ENCODE measurements at regions not wholly inside any gene's neighbourhood (a gene's known extent, or its start where the extent isn't known, plus 50 kb on each side); places are given as distances from the start of the nearest gene placed in this dataset.
"Not testable (repeated sequence)": the region's sequence is repeated elsewhere in the genome, so short reads cannot be mapped to it uniquely, and the experiment has no call there.

GRCh38 chr16:17743578-17743977 is 272.8 kb upstream of the XYLT1 start:
- H3K36me3 ChIP-seq: no peaks in the 10 kb centered on the region
- H3K4me1 ChIP-seq: no peaks in the 10 kb centered on the region
- peaks cover 3% of the 10 kb centered on the region for H3K9me3 ChIP-seq
- no peak overlapping the region for H3K4me3 ChIP-seq (ENCODE audit: low read depth, low read length)
- TF ChIP-seq CTCF (IDR thresholded peaks at IDR 0.05; ENCODE audit: low read depth, low read length): no peak
- H3K27me3 ChIP-seq: no peaks in the 10 kb centered on the region
- no peak for DNase-seq

- Histone ChIP-seq H3K4me3 (ENCODE audit: low read depth, low read length) (no peak overlapping the region), H3K27me3 (no peaks in the 10 kb centered on the region), H3K4me1 (no peaks in the 10 kb centered on the region), H3K9me3 (peaks cover 3% of the 10 kb centered on the region), H3K36me3 (no peaks in the 10 kb centered on the region)
- DNase-seq: no peak
- no peak for TF ChIP-seq CTCF (IDR thresholded peaks at IDR 0.05; ENCODE audit: low read depth, low read length)
Measured at GRCh38 chr16:17743158-17743557, 272.4 kb upstream of the XYLT1 start.

GRCh38 chr16:17735099-17735498 is 264.3 kb upstream of the XYLT1 start:
- H3K4me1 ChIP-seq; DNase-seq; H3K9me3 ChIP-seq; H3K27me3 ChIP-seq; H3K36me3 ChIP-seq; H3K4me3 ChIP-seq (ENCODE audit: low read depth, low read length): not testable (repeated sequence)

GRCh38 chr16:17729820-17730219 is 259.1 kb upstream of the XYLT1 start:
- no peak for DNase-seq
- H3K27me3 ChIP-seq: no peaks in the 10 kb centered on the region
- H3K36me3 ChIP-seq: no peaks in the 10 kb centered on the region
- no peaks in the 10 kb centered on the region for H3K4me1 ChIP-seq
- H3K4me3 ChIP-seq (ENCODE audit: low read depth, low read length): no peak overlapping the region
- TF ChIP-seq CTCF (IDR thresholded peaks at IDR 0.05; ENCODE audit: low read depth, low read length): no peak
- peaks cover 3% of the 10 kb centered on the region; the same call in 1 of the 2 replicates for H3K9me3 ChIP-seq

- Histone ChIP-seq H3K4me1 (no peaks in the 10 kb centered on the region), H3K36me3 (no peaks in the 10 kb centered on the region), H3K9me3 (peaks cover 3% of the 10 kb centered on the region; the same call in 1 of the 2 replicates), H3K4me3 (ENCODE audit: low read depth, low read length) (no peak overlapping the region), H3K27me3 (no peaks in the 10 kb centered on the region)
- no peak for DNase-seq
- TF ChIP-seq CTCF (IDR thresholded peaks at IDR 0.05; ENCODE audit: low read depth, low read length): no peak
Measured at GRCh38 chr16:17728196-17728595, 257.4 kb upstream of the XYLT1 start.

GRCh38 chr16:17724242-17724898 is 253.6 kb upstream of the XYLT1 start:
- H3K9me3 ChIP-seq: peaks cover 3% of the 10 kb centered on the region; the same call in 1 of the 2 replicates
- H3K36me3 ChIP-seq: no peaks in the 10 kb centered on the region
- no peak for TF ChIP-seq CTCF (IDR thresholded peaks at IDR 0.05; ENCODE audit: low read depth, low read length)
- no peak overlapping the region for H3K4me3 ChIP-seq (ENCODE audit: low read depth, low read length)
- H3K4me1 ChIP-seq: no peaks in the 10 kb centered on the region
- no peaks in the 10 kb centered on the region for H3K27me3 ChIP-seq
- DNase-seq: no peak
